ENCODE measurements at regions not wholly inside any gene's neighbourhood (a gene's known extent, or its start where the extent isn't known, plus 50 kb on each side); places are given as distances from the start of the nearest gene placed in this dataset.

GRCh38 chr12:70983692-70984091 lies 63.2 kb upstream of the PTPRR start:
- DNase-seq (ENCODE audit: low spot score) (no peak), ATAC-seq (ENCODE audit: low FRiP score) (no peak)
- TF ChIP-seq CTCF (IDR thresholded peaks at IDR 0.05): no peak

GRCh38 chr12:70982991-70983390 lies 62.5 kb upstream of the PTPRR start:
- DNase-seq (ENCODE audit: low spot score): no peak
- no peak for ATAC-seq (ENCODE audit: low FRiP score)
- TF ChIP-seq CTCF (IDR thresholded peaks at IDR 0.05): no peak

GRCh38 chr12:70982286-70982685 lies 61.7 kb upstream of the PTPRR start:
- no peak for TF ChIP-seq CTCF (IDR thresholded peaks at IDR 0.05)
- ATAC-seq (ENCODE audit: low FRiP score) (no peak), DNase-seq (ENCODE audit: low spot score) (no peak)

- no peak for TF ChIP-seq CTCF (IDR thresholded peaks at IDR 0.05)
- DNase-seq (ENCODE audit: low spot score) (no peak), ATAC-seq (ENCODE audit: low FRiP score) (no peak)
Measured at GRCh38 chr12:70971001-70971794, 50.7 kb upstream of the PTPRR start.
